Heart right ventricle (tissue), 16 donors: ENCODE measurements at regions not wholly inside any gene's neighbourhood (a gene's known extent, or its start where the extent isn't known, plus 50 kb on each side); places are given as distances from the start of the nearest gene placed in this dataset.

ENCODE experiments used
- ATAC-seq, 8 donors: fragments of 200-7000 bp; cut with Tn5 transposase; one replicate each; pipeline ENCODE4 v1.9.1; 2020; ENCODE audit warnings: mild to moderate bottlenecking in 8 of 8, moderate library complexity in 8 of 8, moderate number of reproducible peaks in 1 of 8
- DNase-seq, 2 donors: peaks; one replicate each; pipeline ENCODE4 v3.0.0-alpha.2; 2020
- H3K27ac ChIP-seq, 10 donors: fragments of 200-600 bp; sonication (generic) in 2 of 10; one replicate each; pipeline versions ENCODE4 v1.5.0 to v1.8.0; 2020 to 2022; ENCODE audit warnings: mild to moderate bottlenecking in 3 of 10
- H3K27me3 ChIP-seq, 7 donors: fragments of 200-600 bp; one replicate each; pipeline ENCODE4 v1.8.0; 2021 to 2022; ENCODE audit warnings: mild to moderate bottlenecking in 2 of 7
- H3K36me3 ChIP-seq, 9 donors: fragments of 200-600 bp; sonication (generic) in 1 of 9; one replicate each; pipeline versions ENCODE4 v1.5.0 to v1.8.0; 2020 to 2022; ENCODE audit warnings: mild to moderate bottlenecking in 2 of 9
- H3K4me1 ChIP-seq, 9 donors: fragments of 200-600 bp; sonication (generic) in 1 of 9; one replicate each; pipeline versions ENCODE4 v1.5.0 to v1.8.0; 2020 to 2022; ENCODE audit warnings: mild to moderate bottlenecking in 4 of 9
- H3K4me3 ChIP-seq, 10 donors: fragments of 200-600 bp; sonication (generic) in 2 of 10; one replicate each; pipeline versions ENCODE4 v1.5.0 to v1.8.0; 2020 to 2022; ENCODE audit warnings: mild to moderate bottlenecking in 7 of 10, moderate library complexity in 2 of 10
- H3K9me3 ChIP-seq, 11 donors: fragments of 200-600 bp in 10 of 11; sonication (generic) in 2 of 11; one replicate each; pipeline versions ENCODE4 v1.5.0 to v1.8.0; 2013 to 2022; ENCODE audit warnings: mild to moderate bottlenecking in 2 of 11, control low read depth in 1 of 11, moderate library complexity in 1 of 11
- CTCF ChIP-seq, 9 donors: fragments of 200-600 bp; sonication (generic) in 2 of 9; IDR thresholded peaks; one replicate each; pipeline versions ENCODE4 v1.5.0 to v1.8.0; 2021 to 2022; ENCODE audit warnings: antibody characterized with exemption in 9 of 9, mild to moderate bottlenecking in 5 of 9, moderate library complexity in 1 of 9
- WGBS, 2 donors: extraction: QIAGEN DNeasy Blood & Tissue Kit; methylation state at CpG; one replicate each; pipeline ENCODE4 v1.1.7; 2013; ENCODE audit warnings: inconsistent platforms in 1 of 2; 5-methylcytosine and 5-hydroxymethylcytosine counted together
- intact Hi-C, 10 donors: fragments of 100-400 bp; cut with DNase I; formaldehyde crosslinking; loops; one replicate each; pipeline versions ENCODE4 v1.11.1 to v1.14.2; 2022
- donor health status: Arrhythmogenic right ventricular cardiomyopathy.
- donor health status: ischemic (EF 13 %, LVEDD 7.1; RV severe dilation, severe dysfunction).
- donor health status: healthy with polysubstance abuse.
- donor health status: DM: no; HTN: yes; CAD: no.
- donor health status: DM: no; HTN: no; CAD: no.
- donor health status: ischemic (EF 25% LVEDD 6.9; RV normal size, moderate dysfunction).
- donor health status: ischemic (EF 25% LVEDD 5.7; RV mildly dilated, moderate dysfunction).
- donor health status: healthy.
- donor health status: DM: yes; HTN: yes; CAD: no.
- donor health status: Ischemic cardiomyopathy.
- donor health status: ischemic (EF 35%, LVEDD 5.7; RV mildly dilated, moderate dysfunction).
- donor health status: nonischemic (EF 11% LVEDD 7.7; RV severe dilation, severe dysfunction).
- donor health status: DM: yes; HTN: yes; CAD: no.
- donor health status: PGD.
- donor health status: ischemic (EF 29% LVEDD 5.4; RV normal size, mild dysfunction).
- donor health status: nonischemic (EF 23%, LVEDD 6.1; RV moderate dilation, normal function).

- TF ChIP-seq CTCF (IDR thresholded peaks at IDR 0.05) = no peak
- 61 to 62% methylated on average over 9 of the region's 9 CpGs for WGBS, 2 donors
- H3K36me3 ChIP-seq = no peaks in the 10 kb centered on the region
- no peaks in the 10 kb centered on the region for H3K9me3 ChIP-seq
- H3K27me3 ChIP-seq = no peaks in the 10 kb centered on the region
- peak overlapping the region in 2 of 10 donors; percentile 0 to 19 for H3K4me3 ChIP-seq
- ATAC-seq = peak in 1 of 8 donors; percentile 17
- peaks cover 0 to 50% (median 4%) of the 10 kb centered on the region in 9 donors for H3K4me1 ChIP-seq
- DNase-seq = no peak
- peak overlapping the region; percentile 58 to 86 (median 74) for H3K27ac ChIP-seq
- intact Hi-C loops = loop anchor here in 5 of 10 donors (2.0 to 10.0 kb wide), 5 partner anchors 55 to 215 kb away; no protein-coding TSS in a partner anchor
Measured at GRCh38 chr13:106702505-106702904, 134.6 kb upstream of the ARGLU1 start.

- H3K4me1 ChIP-seq = peaks cover 0 to 57% (median 10%) of the 10 kb centered on the region in 9 donors
- H3K27me3 ChIP-seq = no peaks in the 10 kb centered on the region
- no peaks in the 10 kb centered on the region for H3K36me3 ChIP-seq
- intact Hi-C loops = loop anchor here in 5 of 10 donors (2.0 to 10.0 kb wide), 5 partner anchors 55 to 215 kb away; no protein-coding TSS in a partner anchor
- no peak for TF ChIP-seq CTCF (IDR thresholded peaks at IDR 0.05)
- WGBS, 2 donors = 58% methylated on average over 17 of the region's 17 CpGs
- H3K4me3 ChIP-seq = peak overlapping the region in 2 of 10 donors; percentile 0 to 19
- ATAC-seq (peak; percentile 77 to 93 (median 90)), DNase-seq (peak; percentile 17 to 67)
- peak overlapping the region; percentile 58 to 86 (median 74) for H3K27ac ChIP-seq
- no peaks in the 10 kb centered on the region for H3K9me3 ChIP-seq
Measured at GRCh38 chr13:106701771-106702341, 133.9 kb upstream of the ARGLU1 start.

- Histone ChIP-seq H3K9me3 (no peaks in the 10 kb centered on the region), H3K4me1 (peaks cover 0 to 62% (median 8%) of the 10 kb centered on the region in 9 donors), H3K36me3 (no peaks in the 10 kb centered on the region), H3K27me3 (no peaks in the 10 kb centered on the region), H3K27ac (peak overlapping the region in 5 of 10 donors; percentile 3 to 86 (median 84)), H3K4me3 (no peak overlapping the region)
- 63 to 73% methylated on average over 4 of the region's 4 CpGs for WGBS, 2 donors
- ATAC-seq (no peak), DNase-seq (no peak)
- intact Hi-C loops = loop anchor here in 5 of 10 donors (5.0 to 10.0 kb wide), 4 partner anchors 57 to 217 kb away; no protein-coding TSS in a partner anchor
- no peak for TF ChIP-seq CTCF (IDR thresholded peaks at IDR 0.05)
Measured at GRCh38 chr13:106700439-106700838, 132.5 kb upstream of the ARGLU1 start.

GRCh38 chr13:106700007-106700406 lies 132.1 kb upstream of the ARGLU1 start:
- no peak for DNase-seq
- intact Hi-C loops = loop anchor here in 5 of 10 donors (5.0 to 10.0 kb wide), 4 partner anchors 57 to 217 kb away; no protein-coding TSS in a partner anchor

More at GRCh38 chr13:106700007-106700406, 132.1 kb upstream of the ARGLU1 start:
- TF ChIP-seq CTCF (IDR thresholded peaks at IDR 0.05) = no peak
- Histone ChIP-seq H3K36me3 (no peaks in the 10 kb centered on the region), H3K4me1 (peaks cover 0 to 58% (median 8%) of the 10 kb centered on the region in 9 donors), H3K27ac (peak overlapping the region in 2 of 10 donors; percentile 84 to 86), H3K4me3 (no peak overlapping the region), H3K27me3 (no peaks in the 10 kb centered on the region), H3K9me3 (no peaks in the 10 kb centered on the region)
- 74 to 79% methylated on average over 8 of the region's 8 CpGs for WGBS, 2 donors
- no peak for ATAC-seq
